WTC11 (cell line): ENCODE measurements at regions not wholly inside any gene's neighbourhood (a gene's known extent, or its start where the extent isn't known, plus 50 kb on each side); places are given as distances from the start of the nearest gene placed in this dataset.

Experiments used
- ATAC-seq: fragments of 200-7000 bp; cut with Tn5 transposase; 2 replicates; pipeline ENCODE4 v1.10.0; 2021; ENCODE audit warnings: mild to moderate bottlenecking, moderate library complexity
- CTCF ChIA-PET: fragments of 300-600 bp; sonication (Branson Sonifier 250); formaldehyde crosslinking; loops from one replicate; lab custom pipeline; 2021; ENCODE audit warnings: antibody characterized with exemption; lab: Charles Lee
- POLR2A ChIA-PET: fragments of 350-600 bp; sonication (Branson Sonifier 250); formaldehyde crosslinking; loops from one replicate; lab custom pipeline; 2021; ENCODE audit warnings: antibody characterized with exemption; lab: Charles Lee
- DNase-seq: peaks from one replicate; pipeline ENCODE4 v3.0.0; 2021; ENCODE audit warnings: low spot score
- H3K27ac Mint-ChIP-seq: 2 replicates; pipeline ENCODE4 v1.8.0; 2021; ENCODE audit warnings: mixed read lengths
- H3K27me3 Mint-ChIP-seq: 2 replicates; pipeline ENCODE4 v1.8.0; 2021; ENCODE audit warnings: low read depth, mild to moderate bottlenecking, moderate library complexity, mixed read lengths
- H3K36me3 Mint-ChIP-seq: 2 replicates; pipeline ENCODE4 v1.8.0; 2021; ENCODE audit warnings: mixed read lengths
- H3K4me1 Mint-ChIP-seq: 2 replicates; pipeline ENCODE4 v1.8.0; 2022; ENCODE audit warnings: mixed read lengths
- H3K4me3 Mint-ChIP-seq: 2 replicates; pipeline ENCODE4 v1.8.0; 2021; ENCODE audit warnings: mild to moderate bottlenecking, moderate library complexity, mixed read lengths
- H3K9me3 Mint-ChIP-seq: 2 replicates; pipeline ENCODE4 v1.8.0; 2021; ENCODE audit warnings: mixed read lengths
- AFF4 ChIP-seq: sonication (generic); formaldehyde crosslinking; IDR thresholded peaks from 2 replicates; pipeline ENCODE4 v1.8.1; 2023; ENCODE audit warnings: mild to moderate bottlenecking, missing genetic modification reagents, borderline replicate concordance
- ATF6 ChIP-seq: sonication (generic); formaldehyde crosslinking; IDR thresholded peaks from 2 replicates; pipeline ENCODE4 v1.8.1; 2023; ENCODE audit warnings: mild to moderate bottlenecking, missing genetic modification reagents
- CDX4 ChIP-seq: fragments of 250-450 bp; sonication (Bioruptor Pico); IDR thresholded peaks from 2 replicates; pipeline ENCODE4 v1.9.0; 2021; ENCODE audit warnings: moderate library complexity, mild to moderate bottlenecking, inconsistent platforms, borderline replicate concordance
- E2F5 ChIP-seq: sonication (generic); formaldehyde crosslinking; IDR thresholded peaks from 2 replicates; pipeline ENCODE4 v1.8.1; 2022; ENCODE audit warnings: mild to moderate bottlenecking, moderate library complexity, missing genetic modification reagents
- EMX1 ChIP-seq: fragments of 250-450 bp; sonication (Bioruptor Pico); IDR thresholded peaks from 2 replicates; pipeline ENCODE4 v1.8.0; 2021; ENCODE audit warnings: mild to moderate bottlenecking
- IRF1 ChIP-seq: sonication (generic); formaldehyde crosslinking; IDR thresholded peaks from 2 replicates; pipeline ENCODE4 v1.8.0; 2023; ENCODE audit warnings: missing genetic modification reagents
- NFYB ChIP-seq: sonication (generic); formaldehyde crosslinking; conservative IDR thresholded peaks from 2 replicates; pipeline ENCODE4 v1.8.0; 2022; ENCODE audit warnings: low read depth, missing genetic modification reagents
- NR3C1 ChIP-seq: sonication (generic); formaldehyde crosslinking; conservative IDR thresholded peaks from 2 replicates; pipeline ENCODE4 v1.8.1; 2023; ENCODE audit warnings: low read depth, mild to moderate bottlenecking, missing genetic modification reagents
- PRDM15 ChIP-seq: sonication (generic); formaldehyde crosslinking; IDR thresholded peaks from 2 replicates; pipeline ENCODE4 v1.8.0; 2022; ENCODE audit warnings: missing genetic modification reagents
- PRRX2 ChIP-seq: fragments of 250-450 bp; sonication (Bioruptor Pico); IDR thresholded peaks from 2 replicates; pipeline ENCODE4 v1.8.0; 2021; ENCODE audit warnings: mild to moderate bottlenecking
- ZNF121 ChIP-seq: sonication (generic); formaldehyde crosslinking; IDR thresholded peaks from 2 replicates; pipeline ENCODE4 v1.8.0; 2023; ENCODE audit warnings: missing genetic modification reagents
- ZNF138 ChIP-seq: sonication (generic); formaldehyde crosslinking; conservative IDR thresholded peaks from 2 replicates; pipeline ENCODE4 v1.8.1; 2022; ENCODE audit warnings: mild to moderate bottlenecking, moderate library complexity, missing genetic modification reagents
- ZNF219 ChIP-seq: sonication (generic); formaldehyde crosslinking; IDR thresholded peaks from 2 replicates; pipeline ENCODE4 v1.8.0; 2023; ENCODE audit warnings: missing genetic modification reagents, mild to moderate bottlenecking, borderline replicate concordance
- ZSCAN18 ChIP-seq: fragments of 250-450 bp; sonication (Bioruptor Pico); IDR thresholded peaks from 2 replicates; pipeline ENCODE4 v2.1.2; 2022; ENCODE audit warnings: mild to moderate bottlenecking, moderate library complexity
- TF ChIP-seq, protein P1 (sequence below): sonication (generic); formaldehyde crosslinking; IDR thresholded peaks from 2 replicates; pipeline ENCODE4 v1.8.1; 2023; ENCODE audit warnings: mild to moderate bottlenecking, missing genetic modification reagents
- TF ChIP-seq, protein P2 (sequence below): sonication (generic); formaldehyde crosslinking; IDR thresholded peaks from 2 replicates; pipeline ENCODE4 v1.8.0; 2022; ENCODE audit warnings: mild to moderate bottlenecking, missing genetic modification reagents

GRCh38 chr13:22134261-22134660 lies 463.4 kb downstream of the FGF9 start:
- Mint-ChIP-seq H3K4me1 (peaks cover 20% of the 10 kb centered on the region), H3K9me3 (0 out of 2 replicates have a peak, but pooled peaks cover 4% of the 10 kb centered on the region)
- no peak for DNase-seq
- TF ChIP-seq ATF6 (CRISPR knock-in tag): no peak
- no peak for TF ChIP-seq PRRX2 (CRISPR knock-in tag)
- no peak for TF ChIP-seq PRDM15 (CRISPR knock-in tag)
- no peak for TF ChIP-seq ZNF138
- TF ChIP-seq E2F5: no peak
- no peak for TF ChIP-seq ZNF121 (CRISPR knock-in tag)
- no peak for TF ChIP-seq NR3C1 (CRISPR knock-in tag)
- TF ChIP-seq EMX1: no peak
- TF ChIP-seq AFF4 (CRISPR knock-in tag): no peak
- TF ChIP-seq, protein P1, sequence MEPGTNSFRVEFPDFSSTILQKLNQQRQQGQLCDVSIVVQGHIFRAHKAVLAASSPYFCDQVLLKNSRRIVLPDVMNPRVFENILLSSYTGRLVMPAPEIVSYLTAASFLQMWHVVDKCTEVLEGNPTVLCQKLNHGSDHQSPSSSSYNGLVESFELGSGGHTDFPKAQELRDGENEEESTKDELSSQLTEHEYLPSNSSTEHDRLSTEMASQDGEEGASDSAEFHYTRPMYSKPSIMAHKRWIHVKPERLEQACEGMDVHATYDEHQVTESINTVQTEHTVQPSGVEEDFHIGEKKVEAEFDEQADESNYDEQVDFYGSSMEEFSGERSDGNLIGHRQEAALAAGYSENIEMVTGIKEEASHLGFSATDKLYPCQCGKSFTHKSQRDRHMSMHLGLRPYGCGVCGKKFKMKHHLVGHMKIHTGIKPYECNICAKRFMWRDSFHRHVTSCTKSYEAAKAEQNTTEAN: no peak
- TF ChIP-seq, protein P2, sequence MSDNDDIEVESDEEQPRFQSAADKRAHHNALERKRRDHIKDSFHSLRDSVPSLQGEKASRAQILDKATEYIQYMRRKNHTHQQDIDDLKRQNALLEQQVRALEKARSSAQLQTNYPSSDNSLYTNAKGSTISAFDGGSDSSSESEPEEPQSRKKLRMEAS: no peak
- TF ChIP-seq ZNF219 (CRISPR knock-in tag): no peak
- TF ChIP-seq CDX4 (CRISPR knock-in tag): no peak
- TF ChIP-seq ZSCAN18 (CRISPR knock-in tag): no peak
- TF ChIP-seq NFYB (CRISPR knock-in tag): no peak
- no peak for TF ChIP-seq IRF1
- TF ChIP-seq, all 79 proteins: peak for 0
- ChIA-PET POLR2A (no interaction called here), CTCF (interaction anchor here (1.9 kb wide), 1 partner anchor 221 kb away, joined by 8 read pairs; no protein-coding TSS in a partner anchor)
- Mint-ChIP-seq H3K27me3 (no peaks in the 10 kb centered on the region), H3K36me3 (no peaks in the 10 kb centered on the region), H3K27ac (no peak overlapping the region), H3K4me3 (no peak overlapping the region)
- no peak for ATAC-seq
